ENCODE measurements at regions not wholly inside any gene's neighbourhood (a gene's known extent, or its start where the extent isn't known, plus 50 kb on each side); places are given as distances from the start of the nearest gene placed in this dataset.

- Histone ChIP-seq H3F3A (ENCODE audit: insufficient read depth, low read length, poor library complexity, severe bottlenecking) (no peaks in the 10 kb centered on the region), H4K20me1 (ENCODE audit: insufficient read depth) (no peaks in the 10 kb centered on the region), H3K4me2 (ENCODE audit: low read length) (no peak overlapping the region), H3K27me3 (ENCODE audit: insufficient read depth, low read depth, low read length) (no peaks in the 10 kb centered on the region), H3K9ac (ENCODE audit: low read length) (no peak overlapping the region), H3K9me2 (ENCODE audit: insufficient read depth, low read length) (no peaks in the 10 kb centered on the region), H3K27ac (ENCODE audit: low read length) (no peak overlapping the region), H3K79me2 (replicated peaks; ENCODE audit: insufficient read depth, low read length) (no peaks in the 10 kb centered on the region), H3K4me3 (ENCODE audit: low read length) (no peak overlapping the region), H3K9me3 (ENCODE audit: low read length) (no peaks in the 10 kb centered on the region), H2AFZ (ENCODE audit: low read depth, low read length) (no peak overlapping the region), H3K36me3 (ENCODE audit: insufficient read depth, low read length) (no peaks in the 10 kb centered on the region)
- TF ChIP-seq RAD21 (conservative IDR thresholded peaks at IDR 0.05), result no peak
- no peak for TF ChIP-seq EP300 (conservative IDR thresholded peaks at IDR 0.05; ENCODE audit: poor library complexity, severe bottlenecking)
- no peak for TF ChIP-seq POLR2AphosphoS5 (IDR thresholded peaks at IDR 0.05)
- TF ChIP-seq SMC3 (conservative IDR thresholded peaks at IDR 0.05; ENCODE audit: poor library complexity), result no peak
- TF ChIP-seq TAF1 (IDR thresholded peaks at IDR 0.05; ENCODE audit: low read depth), result no peak
- TF ChIP-seq CTCF (IDR thresholded peaks at IDR 0.05; ENCODE audit: poor library complexity, severe bottlenecking), result no peak
- no peak for TF ChIP-seq EZH2 (IDR thresholded peaks at IDR 0.05; ENCODE audit: borderline replicate concordance, insufficient read depth, low read length, poor library complexity, severe bottlenecking)
- no peak for TF ChIP-seq REST (IDR thresholded peaks at IDR 0.05; ENCODE audit: borderline replicate concordance)
- TF ChIP-seq MXI1 (conservative IDR thresholded peaks at IDR 0.05; ENCODE audit: poor library complexity, severe bottlenecking), result no peak
Observed at GRCh38 chr5:33059081-33059480, 348.0 kb downstream of the NPR3 start.

GRCh38 chr5:33065131-33065530, 354.0 kb downstream of the NPR3 start:
- no peaks in the 10 kb centered on the region for H3F3A ChIP-seq (ENCODE audit: insufficient read depth, low read length, poor library complexity, severe bottlenecking)
- H3K9me2 ChIP-seq (ENCODE audit: insufficient read depth, low read length), result no peaks in the 10 kb centered on the region
- no peaks in the 10 kb centered on the region for H3K79me2 ChIP-seq (replicated peaks; ENCODE audit: insufficient read depth, low read length)
- H3K9ac ChIP-seq (ENCODE audit: low read length), result no peak overlapping the region
- H4K20me1 ChIP-seq (ENCODE audit: insufficient read depth), result no peaks in the 10 kb centered on the region
- no peaks in the 10 kb centered on the region for H3K9me3 ChIP-seq (ENCODE audit: low read length)
- no peaks in the 10 kb centered on the region for H3K27me3 ChIP-seq (ENCODE audit: insufficient read depth, low read depth, low read length)
- no peaks in the 10 kb centered on the region for H3K36me3 ChIP-seq (ENCODE audit: insufficient read depth, low read length)
- H3K27ac ChIP-seq (ENCODE audit: low read length), result no peak overlapping the region
- H2AFZ ChIP-seq (ENCODE audit: low read depth, low read length), result no peak overlapping the region
- TF ChIP-seq REST (IDR thresholded peaks at IDR 0.05; ENCODE audit: borderline replicate concordance) (no peak), RAD21 (conservative IDR thresholded peaks at IDR 0.05) (no peak)
- H3K4me2 ChIP-seq (ENCODE audit: low read length), result no peak overlapping the region
- no peak overlapping the region for H3K4me3 ChIP-seq (ENCODE audit: low read length)

All from neural cell (in vitro differentiated cells).